Calu3 (cell line): ENCODE measurements at regions not wholly inside any gene's neighbourhood (a gene's known extent, or its start where the extent isn't known, plus 50 kb on each side); places are given as distances from the start of the nearest gene placed in this dataset.

Experiments
- BruUV-seq: library from RNA; stranded (reverse); fragments of 400-500 nt; replicated peaks from 2 replicates; lab custom pipeline; 2021; lab: Mats Ljungman, UMichigan
- CTCF ChIA-PET: fragments of 300-600 bp; sonication (Branson Sonifier 250); formaldehyde crosslinking; loops from one replicate; lab custom pipeline; 2022; ENCODE audit warnings: antibody characterized with exemption; lab: Charles Lee
- DNase-seq: peaks from one replicate; pipeline ENCODE4 v3.0.0; 2022
- H3K27ac Mint-ChIP-seq: one replicate; pipeline ENCODE4 v1.8.0; 2022; ENCODE audit warnings: mixed read lengths; ENCODE audit not compliant: unreplicated experiment
- H3K27me3 Mint-ChIP-seq: one replicate; pipeline ENCODE4 v1.8.0; 2022; ENCODE audit warnings: mixed read lengths; ENCODE audit not compliant: unreplicated experiment
- H3K36me3 Mint-ChIP-seq: one replicate; pipeline ENCODE4 v1.8.0; 2022; ENCODE audit warnings: mild to moderate bottlenecking, moderate library complexity, mixed read lengths; ENCODE audit not compliant: insufficient read depth, unreplicated experiment
- H3K4me1 Mint-ChIP-seq: one replicate; pipeline ENCODE4 v1.8.0; 2022; ENCODE audit warnings: mild to moderate bottlenecking, low read depth, mixed read lengths; ENCODE audit not compliant: unreplicated experiment
- H3K4me3 Mint-ChIP-seq: one replicate; pipeline ENCODE4 v1.8.0; 2022; ENCODE audit warnings: mild to moderate bottlenecking, low read depth, moderate library complexity, mixed read lengths; ENCODE audit not compliant: unreplicated experiment
- H3K9me3 Mint-ChIP-seq: one replicate; pipeline ENCODE4 v1.8.0; 2022; ENCODE audit warnings: low read depth, mixed read lengths; ENCODE audit not compliant: unreplicated experiment
- CTCF ChIP-seq: fragments of 200-600 bp; IDR thresholded peaks from one replicate; pipeline ENCODE4 v1.8.0; 2022; ENCODE audit warnings: antibody characterized with exemption; ENCODE audit not compliant: unreplicated experiment
- intact Hi-C: fragments of 100-400 bp; cut with micrococcal nuclease; formaldehyde crosslinking; loops from one replicate; pipeline ENCODE4 v1.10.0; 2022; ENCODE audit not compliant: unreplicated experiment

- Mint-ChIP-seq H3K4me3 (no peak overlapping the region), H3K9me3 (peaks cover 2% of the 10 kb centered on the region), H3K36me3 (no peaks in the 10 kb centered on the region), H3K27me3 (no peaks in the 10 kb centered on the region), H3K4me1 (no peaks in the 10 kb centered on the region), H3K27ac (no peak overlapping the region)
- intact Hi-C loops: no loop called here
- CTCF ChIA-PET: no interaction called here
- no peak for TF ChIP-seq CTCF
- DNase-seq: no peak
- no TSS peak for BruUV-seq
Observed at GRCh38 chrX:99308302-99308701, 1101.8 kb downstream of the PCDH19 start.

- no peak overlapping the region for H3K27ac Mint-ChIP-seq
- H3K4me3 Mint-ChIP-seq: no peak overlapping the region
- no TSS peak for BruUV-seq
- H3K4me1 Mint-ChIP-seq: no peaks in the 10 kb centered on the region
- DNase-seq: no peak
- intact Hi-C loops: no loop called here
- H3K9me3 Mint-ChIP-seq: peaks cover 2% of the 10 kb centered on the region
- CTCF ChIA-PET: no interaction called here
- H3K27me3 Mint-ChIP-seq: no peaks in the 10 kb centered on the region
- no peak for TF ChIP-seq CTCF
- no peaks in the 10 kb centered on the region for H3K36me3 Mint-ChIP-seq
Observed at GRCh38 chrX:99305573-99305972, 1104.5 kb downstream of the PCDH19 start.

- Mint-ChIP-seq H3K27ac (no peak overlapping the region), H3K4me3 (no peak overlapping the region), H3K4me1 (no peaks in the 10 kb centered on the region), H3K27me3 (no peaks in the 10 kb centered on the region), H3K9me3 (no peaks in the 10 kb centered on the region), H3K36me3 (no peaks in the 10 kb centered on the region)
- intact Hi-C loops: no loop called here
- DNase-seq: no peak
- no peak for TF ChIP-seq CTCF
- BruUV-seq: no TSS peak
- CTCF ChIA-PET: no interaction called here
Observed at GRCh38 chrX:99301990-99302389, 1108.1 kb downstream of the PCDH19 start.

GRCh38 chrX:99271641-99272040 is 1138.4 kb downstream of the PCDH19 start:
- intact Hi-C loops: no loop called here
- Mint-ChIP-seq H3K4me3 (no peak overlapping the region), H3K27ac (no peak overlapping the region), H3K9me3 (peaks cover 12% of the 10 kb centered on the region), H3K36me3 (no peaks in the 10 kb centered on the region), H3K27me3 (no peaks in the 10 kb centered on the region), H3K4me1 (no peaks in the 10 kb centered on the region)
- no peak for DNase-seq
- no peak for TF ChIP-seq CTCF
- CTCF ChIA-PET: no interaction called here
- no TSS peak for BruUV-seq
